AG09309 (cell line): ENCODE measurements at regions not wholly inside any gene's neighbourhood (a gene's known extent, or its start where the extent isn't known, plus 50 kb on each side); places are given as distances from the start of the nearest gene placed in this dataset.

Experiments
- DNase-seq: peaks from one replicate; pipeline ENCODE4 v3.0.0-alpha.2; 2010; ENCODE audit warnings: low read depth
- H3K4me3 ChIP-seq: 2 replicates; pipeline ENCODE4 v1.5.1; 2011; ENCODE audit warnings: mild to moderate bottlenecking, low read depth, low read length, moderate library complexity; ENCODE audit not compliant: control insufficient read depth
- CTCF ChIP-seq: IDR thresholded peaks from 2 replicates; pipeline ENCODE4 v1.5.1; 2011; ENCODE audit warnings: mild to moderate bottlenecking, low read depth, low read length, inconsistent platforms; ENCODE audit not compliant: insufficient read depth, control insufficient read depth; ENCODE audit errors: missing control alignments

GRCh38 chr9:38179965-38180364 is 110.9 kb upstream of the SHB start:
- no peak for TF ChIP-seq CTCF
- H3K4me3 ChIP-seq, result no peak overlapping the region
- DNase-seq, result no peak

GRCh38 chr9:38178237-38178636 is 109.2 kb upstream of the SHB start:
- TF ChIP-seq CTCF, result no peak
- no peak for DNase-seq
- no peak overlapping the region for H3K4me3 ChIP-seq

- no peak for TF ChIP-seq CTCF
- no peak for DNase-seq
- H3K4me3 ChIP-seq, result no peak overlapping the region
Observed at GRCh38 chr9:38177680-38178079, 108.7 kb upstream of the SHB start.

- no peak overlapping the region for H3K4me3 ChIP-seq
- no peak for TF ChIP-seq CTCF
- no peak for DNase-seq
Observed at GRCh38 chr9:38176251-38176650, 107.2 kb upstream of the SHB start.

GRCh38 chr9:38175423-38175822 is 106.4 kb upstream of the SHB start:
- H3K4me3 ChIP-seq, result no peak overlapping the region
- TF ChIP-seq CTCF, result no peak
- DNase-seq, result no peak

GRCh38 chr9:38172586-38172985 is 103.6 kb upstream of the SHB start:
- DNase-seq, result no peak
- H3K4me3 ChIP-seq, result no peak overlapping the region
- no peak for TF ChIP-seq CTCF

- no peak for TF ChIP-seq CTCF
- no peak for DNase-seq
- H3K4me3 ChIP-seq, result no peak overlapping the region
Observed at GRCh38 chr9:38171926-38172325, 102.9 kb upstream of the SHB start.
